Glomerular endothelial cell (primary cell): ENCODE measurements at regions not wholly inside any gene's neighbourhood (a gene's known extent, or its start where the extent isn't known, plus 50 kb on each side); places are given as distances from the start of the nearest gene placed in this dataset.

ENCODE experiments used
- DNase-seq: peaks from one replicate; pipeline ENCODE4 v3.0.0-alpha.2; 2011; ENCODE audit warnings: low read depth, low spot score; ENCODE audit errors: extremely low read depth

- no peak for DNase-seq
Measured at GRCh38 chr3:1938975-1939374, 159.7 kb upstream of the CNTN4 start.

DNA sequence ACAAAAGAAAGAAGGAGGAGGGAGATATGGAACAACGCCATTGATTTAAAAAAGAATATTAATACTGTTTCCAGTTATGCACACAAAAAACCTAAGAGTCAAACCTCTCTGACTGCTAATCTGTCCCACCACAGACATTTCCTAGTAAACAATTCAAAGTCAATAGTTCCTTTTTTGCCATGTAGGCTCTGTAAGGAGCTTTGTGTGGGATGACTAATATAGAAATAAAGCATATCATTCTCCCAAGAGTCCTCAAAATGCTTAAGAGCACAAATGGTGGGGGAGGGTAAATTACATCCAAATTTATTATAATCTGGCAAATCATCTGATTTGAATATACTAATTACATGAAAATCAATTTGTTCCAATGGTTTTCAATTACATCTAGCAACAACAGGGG, 155.9 kb upstream of the CNTN4 start:
- DNase-seq = no peak

GRCh38 chr3:1943395-1944118, 155.1 kb upstream of the CNTN4 start:
- no peak for DNase-seq

DNA sequence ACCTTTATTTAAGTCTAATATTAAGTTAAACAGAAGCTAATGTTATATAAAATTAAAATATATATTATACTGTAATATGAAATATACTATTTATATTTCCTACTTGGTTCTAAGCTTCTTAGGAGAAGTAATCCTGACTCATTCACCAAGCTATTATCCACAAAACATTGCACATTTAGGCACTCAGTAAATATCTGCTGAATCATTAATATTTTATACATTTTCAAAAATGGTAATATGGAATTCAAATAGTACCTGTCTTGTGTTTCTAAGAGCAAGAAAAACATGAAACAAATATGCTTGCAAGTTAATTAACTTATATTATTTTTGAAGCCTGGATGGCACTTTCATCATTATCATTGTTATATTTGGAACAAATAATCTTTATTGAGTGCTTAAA, 153.0 kb upstream of the CNTN4 start:
- no peak for DNase-seq

- DNase-seq = no peak
Measured at GRCh38 chr3:1953536-1953935, 145.1 kb upstream of the CNTN4 start.

- no peak for DNase-seq
Measured at GRCh38 chr3:1954632-1955031, 144.0 kb upstream of the CNTN4 start.

DNA sequence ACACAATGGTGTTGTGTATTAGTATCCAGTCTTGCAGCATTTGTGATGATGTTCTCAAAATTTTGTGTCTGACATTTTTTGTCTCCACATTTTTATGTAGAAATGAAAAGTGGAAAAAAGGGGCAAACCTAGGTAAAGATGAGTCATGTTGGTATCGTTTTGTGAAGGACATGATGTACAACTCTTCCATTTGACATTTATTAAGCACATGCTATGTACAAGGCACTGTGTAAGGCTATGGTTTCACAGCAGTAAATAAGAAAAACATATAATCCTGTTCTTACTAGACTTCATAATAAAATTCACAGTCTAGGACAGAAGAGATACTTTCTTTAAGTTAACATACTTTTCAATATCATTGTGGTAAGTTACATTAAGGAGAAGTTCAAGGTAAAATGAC, 143.5 kb upstream of the CNTN4 start:
- no peak for DNase-seq

- DNase-seq = no peak
Measured at GRCh38 chr3:1955750-1956149, 142.9 kb upstream of the CNTN4 start.

GRCh38 chr3:1960506-1960905, 138.2 kb upstream of the CNTN4 start:
- DNase-seq = no peak

GRCh38 chr3:1962396-1963088, 136.1 kb upstream of the CNTN4 start:
- DNase-seq = no peak

GRCh38 chr3:1963896-1964295, 134.8 kb upstream of the CNTN4 start:
- no peak for DNase-seq

- no peak for DNase-seq
Measured at GRCh38 chr3:1967525-1967924, 131.1 kb upstream of the CNTN4 start.

DNA sequence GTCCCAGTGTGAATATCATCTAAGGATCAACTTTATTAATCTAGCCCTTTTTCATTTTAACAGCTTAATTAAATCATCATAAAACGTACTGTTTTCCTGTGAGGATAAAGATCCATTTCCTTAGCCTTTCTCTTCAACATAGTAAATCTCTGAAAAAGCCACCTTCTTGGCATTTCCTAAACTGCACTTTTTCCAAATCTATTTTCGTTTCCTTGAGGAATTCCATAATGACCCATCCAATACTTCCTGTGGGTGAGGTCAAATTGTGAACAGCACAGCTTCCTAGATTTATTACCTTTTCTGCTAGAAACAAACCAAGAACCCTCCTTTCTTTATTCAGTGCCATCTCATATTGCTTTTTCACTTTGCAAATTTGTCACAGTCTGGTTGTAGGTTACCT, 129.4 kb upstream of the CNTN4 start:
- peak; percentile 64 for DNase-seq

DNA sequence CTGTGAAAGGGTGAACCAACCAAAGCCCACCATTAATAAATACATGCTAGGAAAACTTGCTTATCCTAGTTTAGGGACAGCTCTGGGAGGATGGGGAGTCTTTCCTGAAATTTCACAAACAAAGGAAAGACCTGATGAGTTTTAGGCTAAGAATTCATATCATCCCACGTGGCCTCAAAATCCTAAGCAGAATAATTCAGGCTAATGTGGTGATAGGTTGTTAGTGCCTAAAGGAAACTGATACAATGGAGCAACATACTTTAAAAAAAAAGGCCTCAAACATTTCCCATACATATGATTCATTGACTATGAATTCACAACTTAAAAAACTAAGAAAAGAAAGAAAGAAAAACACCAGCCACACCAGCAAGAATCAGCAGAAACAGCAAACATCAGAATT, 126.9 kb upstream of the CNTN4 start:
- DNase-seq = peak; percentile 91

DNA sequence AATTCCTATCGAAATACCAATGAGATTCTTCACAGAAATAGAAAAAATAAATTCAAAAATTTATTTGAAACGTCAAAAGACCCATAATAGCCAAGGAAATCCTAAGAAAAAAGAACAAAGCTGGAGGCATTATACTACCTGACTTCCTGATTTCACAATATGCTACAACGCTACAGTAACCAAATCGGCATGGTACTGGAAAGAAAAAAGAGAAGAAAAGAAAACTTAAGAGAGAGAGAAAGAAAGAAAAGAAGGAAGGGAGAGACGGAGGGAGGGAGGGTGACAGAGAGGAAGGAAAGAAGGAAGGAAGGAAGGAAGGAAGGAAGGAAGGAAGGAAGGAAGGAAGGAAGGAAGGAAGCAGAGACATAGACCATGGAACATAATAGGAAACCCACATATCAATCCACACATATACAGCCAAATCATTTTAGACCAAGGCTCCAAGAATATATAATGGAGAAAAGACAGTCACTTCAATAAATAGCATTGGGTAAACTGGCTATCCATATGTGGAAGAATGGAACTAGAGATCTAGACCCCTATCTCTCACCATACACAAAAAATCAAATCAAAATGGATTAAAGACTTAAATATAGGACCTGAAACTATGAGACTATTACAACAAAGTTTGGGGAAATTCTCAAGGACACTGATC, 118.6 kb upstream of the CNTN4 start:
- DNase-seq = no peak

- no peak for DNase-seq
Measured at GRCh38 chr3:1987980-1988379, 110.7 kb upstream of the CNTN4 start.

GRCh38 chr3:1998739-1999138, 99.9 kb upstream of the CNTN4 start:
- DNase-seq = no peak

DNA sequence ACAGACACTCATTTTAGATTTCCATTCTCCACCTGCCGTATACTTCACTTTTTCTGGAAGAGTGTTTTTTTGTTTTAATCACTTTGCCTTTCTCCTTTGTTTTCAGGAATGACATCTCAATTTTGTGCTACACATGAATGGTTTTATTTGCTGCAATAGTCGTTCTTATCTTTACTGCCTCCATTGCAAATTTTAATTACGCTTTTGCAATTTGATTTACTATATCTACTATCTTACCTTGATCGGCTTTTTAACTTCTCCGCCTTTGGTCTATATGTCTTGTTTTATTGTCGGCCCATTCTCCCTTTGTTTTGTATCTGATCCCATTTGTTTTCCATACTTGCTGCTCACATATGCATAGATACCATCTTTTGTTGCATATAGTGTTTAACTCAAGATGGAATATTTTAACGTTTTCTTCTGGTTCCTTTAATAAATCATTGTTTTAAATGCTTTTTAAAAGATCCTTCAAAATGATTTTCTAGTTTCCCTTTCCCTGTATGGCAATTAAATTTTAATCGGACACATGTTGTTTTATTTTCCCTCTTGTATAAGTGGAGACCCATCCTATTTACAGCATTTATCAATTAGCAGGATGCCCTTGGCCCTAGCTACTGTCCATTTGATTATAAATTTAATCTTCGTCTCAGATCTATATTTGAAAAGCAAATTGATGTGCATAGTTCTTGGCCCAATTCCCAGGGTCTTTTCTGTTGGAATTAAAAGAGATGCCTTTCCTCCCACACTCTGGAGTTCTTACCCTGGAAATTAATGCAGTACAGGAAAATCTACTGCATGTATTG, 97.2 kb upstream of the CNTN4 start:
- DNase-seq = no peak

- DNase-seq = no peak
Measured at GRCh38 chr3:2023959-2024358, 74.7 kb upstream of the CNTN4 start.

DNA sequence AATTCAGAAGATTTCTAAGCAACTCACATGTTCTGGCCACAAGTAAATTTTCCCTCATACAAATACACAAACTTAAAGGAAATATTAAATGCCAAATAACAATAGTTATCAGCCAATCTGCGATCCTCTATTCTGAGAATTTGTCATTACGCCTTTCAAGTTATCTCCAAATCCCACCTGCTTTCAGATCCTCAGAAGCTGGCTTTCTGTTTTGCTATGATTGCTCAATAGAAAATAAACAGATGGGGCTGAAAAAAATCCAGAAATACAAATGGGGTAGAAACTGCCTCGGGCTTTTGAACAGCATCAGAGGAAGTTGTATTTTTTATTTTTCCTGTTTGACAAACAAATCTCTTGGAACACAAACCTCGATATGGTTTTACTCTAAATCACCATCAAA, 74.0 kb upstream of the CNTN4 start:
- no peak for DNase-seq

DNA sequence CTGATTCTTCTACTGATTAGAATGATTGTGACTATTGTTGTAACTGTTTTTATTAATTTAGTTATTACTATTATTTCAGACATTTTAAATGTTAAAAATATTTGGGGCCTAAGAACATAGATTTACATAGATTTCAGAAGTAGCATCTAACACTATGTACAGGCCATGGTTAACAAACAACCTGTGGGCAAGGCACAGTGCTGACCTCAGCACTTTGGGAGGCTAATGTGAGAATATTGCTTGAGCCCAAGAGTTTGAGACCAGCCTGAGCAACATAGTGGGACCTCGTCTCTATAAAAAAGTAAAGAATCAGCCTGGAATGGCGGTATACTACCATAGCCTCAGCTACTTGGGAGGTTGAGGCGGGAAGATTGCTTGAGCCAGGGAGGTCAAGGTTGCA, 69.1 kb upstream of the CNTN4 start:
- no peak for DNase-seq
